GM12878 (cell line): ENCODE measurements at regions not wholly inside any gene's neighbourhood (a gene's known extent, or its start where the extent isn't known, plus 50 kb on each side); places are given as distances from the start of the nearest gene placed in this dataset.

Experiments used
- ATF3 ChIP-seq: IDR thresholded peaks from 2 replicates; pipeline ENCODE4 v1.6.1; 2011; ENCODE audit warnings: low read depth, mild to moderate bottlenecking, low read length, moderate library complexity, borderline replicate concordance; ENCODE audit errors: extremely low read depth
- BCLAF1 ChIP-seq: fragments of 450-650 bp; IDR thresholded peaks from 2 replicates; pipeline ENCODE4 v1.6.1; 2017; ENCODE audit warnings: antibody characterized with exemption, mild to moderate bottlenecking, moderate library complexity
- BHLHE40 ChIP-seq, 2 experiments: fragments of 450-650 bp in 1 of 2; IDR thresholded peaks; 2 replicates each; pipeline ENCODE4 v1.6.1; 2011 to 2017; ENCODE audit warnings: low read depth in 2 of 2, borderline replicate concordance in 1 of 2, improper control_type of control experiment in 1 of 2, low read length in 1 of 2, mild to moderate bottlenecking in 1 of 2
- CHD2 ChIP-seq: IDR thresholded peaks from 2 replicates; pipeline ENCODE4 v1.6.1; 2011; ENCODE audit warnings: low read depth, low read length, improper control_type of control experiment, borderline replicate concordance
- CTCF ChIP-seq, 3 experiments: IDR thresholded peaks in 2 of 3; conservative IDR thresholded peaks in 1 of 3; 2 replicates each; pipeline ENCODE4 v1.5.1; 2011; ENCODE audit warnings: low read depth in 3 of 3, low read length in 3 of 3, mild to moderate bottlenecking in 3 of 3, control low read depth in 2 of 3, moderate library complexity in 2 of 3, inconsistent platforms in 1 of 3, mixed read lengths in 1 of 3; ENCODE audit not compliant: control insufficient read depth in 2 of 3, insufficient read depth in 1 of 3; ENCODE audit errors: extremely low read depth in 1 of 3
- EZH2 ChIP-seq: IDR thresholded peaks from 2 replicates; pipeline ENCODE4 v1.6.1; 2012; ENCODE audit warnings: low read depth, mild to moderate bottlenecking, control low read depth, inconsistent platforms, low read length, borderline replicate concordance; ENCODE audit not compliant: control insufficient read depth
- KDM1A ChIP-seq: fragments of 200-600 bp; sonication (generic); IDR thresholded peaks from 2 replicates; pipeline ENCODE4 v1.6.1; 2016; ENCODE audit warnings: borderline replicate concordance
- POLR2A ChIP-seq: IDR thresholded peaks from 2 replicates; pipeline ENCODE4 v1.6.1; 2011; ENCODE audit warnings: low read depth, mild to moderate bottlenecking, low read length
- POLR2AphosphoS2 ChIP-seq: IDR thresholded peaks from 2 replicates; pipeline ENCODE4 v1.6.1; 2011; ENCODE audit warnings: low read depth, mild to moderate bottlenecking, low read length, improper control_type of control experiment, moderate library complexity
- RAD21 ChIP-seq: IDR thresholded peaks from 2 replicates; pipeline ENCODE4 v1.6.1; 2011; ENCODE audit warnings: mild to moderate bottlenecking, low read depth, low read length, moderate library complexity; ENCODE audit not compliant: insufficient read depth
- SPI1 ChIP-seq: IDR thresholded peaks from 2 replicates; pipeline ENCODE4 v1.6.1; 2011; ENCODE audit warnings: low read depth, mild to moderate bottlenecking, low read length, moderate library complexity, borderline replicate concordance; ENCODE audit not compliant: insufficient read depth
- TARDBP ChIP-seq: IDR thresholded peaks from 2 replicates; pipeline ENCODE4 v1.6.1; 2016; ENCODE audit warnings: borderline replicate concordance

- TF ChIP-seq CTCF (IDR thresholded peaks at IDR 0.05 in 2 of 3, conservative IDR thresholded peaks at IDR 0.05 in 1 of 3; ENCODE audit: control insufficient read depth in 2 of 3, extremely low read depth in 1 of 3, insufficient read depth in 1 of 3, low read depth in 3 of 3, low read length in 3 of 3): no peak
- no peak for TF ChIP-seq BCLAF1
- no peak for TF ChIP-seq BHLHE40 (IDR thresholded peaks at IDR 0.05; ENCODE audit: borderline replicate concordance in 1 of 2, low read depth in 2 of 2, low read length in 1 of 2)
- no peak for TF ChIP-seq RAD21
- no peak for TF ChIP-seq POLR2A
- no peak for TF ChIP-seq TARDBP
- TF ChIP-seq ATF3: no peak
- TF ChIP-seq EZH2: no peak
- no peak for TF ChIP-seq KDM1A
- no peak for TF ChIP-seq CHD2
- TF ChIP-seq POLR2AphosphoS2: no peak
- no peak for TF ChIP-seq SPI1
These were observed 130.5 kb downstream of the ST8SIA2 start for GRCh38 chr15:92524161-92524560.
